Panc1 (cell line): ENCODE measurements at regions not wholly inside any gene's neighbourhood (a gene's known extent, or its start where the extent isn't known, plus 50 kb on each side); places are given as distances from the start of the nearest gene placed in this dataset.

ENCODE experiments used
- POLR2AphosphoS5 ChIP-seq: IDR thresholded peaks from 2 replicates; pipeline ENCODE4 v1.6.1; 2012; ENCODE audit warnings: mild to moderate bottlenecking, low read depth, low read length, moderate library complexity
- SIN3A ChIP-seq: IDR thresholded peaks from 2 replicates; pipeline ENCODE4 v1.6.1; 2012; ENCODE audit warnings: low read depth, mild to moderate bottlenecking, low read length, moderate library complexity, borderline replicate concordance; ENCODE audit not compliant: insufficient read depth

DNA sequence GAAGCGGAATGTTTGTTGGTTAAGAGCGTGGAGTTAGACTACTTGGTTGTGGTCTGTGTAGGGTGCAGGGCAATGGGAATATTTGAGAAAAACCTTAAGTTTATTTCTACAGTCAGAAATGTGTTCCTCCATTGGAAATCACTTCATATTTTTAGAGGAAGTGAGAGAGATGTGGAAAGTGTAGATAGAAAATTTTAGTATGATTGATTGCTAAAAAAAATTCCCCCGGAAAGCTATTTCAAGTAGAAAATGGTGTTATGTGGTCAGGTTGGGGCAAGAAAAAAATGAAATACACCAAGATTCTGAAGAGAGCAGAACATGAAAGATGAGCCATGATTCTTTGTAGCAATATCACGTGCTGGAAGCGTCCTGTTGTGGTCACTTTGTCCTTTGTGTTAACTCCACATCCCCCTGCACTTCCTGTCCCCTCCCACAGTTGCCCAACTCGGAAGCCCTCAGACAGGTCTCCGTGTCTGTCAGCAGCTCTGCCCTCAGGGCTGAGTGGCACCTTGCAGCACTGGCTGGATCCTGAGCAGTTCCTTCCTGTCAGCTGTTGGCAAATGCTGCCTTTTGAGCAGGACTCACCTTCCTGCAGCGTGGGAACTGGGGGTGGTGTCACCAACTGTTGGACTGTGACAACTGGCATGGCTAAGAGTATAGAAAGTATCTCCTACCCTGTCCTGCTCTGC lies 137.5 kb upstream of the SLC24A3 start:
- TF ChIP-seq POLR2AphosphoS5 (no peak), SIN3A (no peak)
